Endothelial cell (in vitro differentiated cells): ENCODE measurements at regions not wholly inside any gene's neighbourhood (a gene's known extent, or its start where the extent isn't known, plus 50 kb on each side); places are given as distances from the start of the nearest gene placed in this dataset.

Source experiments
- DNase-seq: peaks from one replicate; pipeline ENCODE4 v3.0.0; 2021; ENCODE audit warnings: low spot score
- H3K27ac Mint-ChIP-seq: one replicate; pipeline ENCODE4 v1.8.0; 2021; ENCODE audit warnings: mixed read lengths, inconsistent platforms; ENCODE audit not compliant: unreplicated experiment
- H3K27me3 Mint-ChIP-seq: one replicate; pipeline ENCODE4 v1.8.0; 2021; ENCODE audit warnings: mild to moderate bottlenecking, moderate library complexity, mixed read lengths, inconsistent platforms; ENCODE audit not compliant: unreplicated experiment
- H3K36me3 Mint-ChIP-seq: one replicate; pipeline ENCODE4 v1.8.0; 2021; ENCODE audit warnings: mild to moderate bottlenecking, low read depth, mixed read lengths, inconsistent platforms; ENCODE audit not compliant: unreplicated experiment
- H3K4me1 Mint-ChIP-seq: one replicate; pipeline ENCODE4 v1.8.0; 2021; ENCODE audit warnings: mild to moderate bottlenecking, mixed read lengths, inconsistent platforms; ENCODE audit not compliant: unreplicated experiment
- H3K4me3 Mint-ChIP-seq: one replicate; pipeline ENCODE4 v1.8.0; 2021; ENCODE audit warnings: mild to moderate bottlenecking, mixed read lengths, inconsistent platforms; ENCODE audit not compliant: unreplicated experiment
- H3K9me3 Mint-ChIP-seq: one replicate; pipeline ENCODE4 v1.8.0; 2021; ENCODE audit warnings: mixed read lengths, inconsistent platforms; ENCODE audit not compliant: unreplicated experiment
- TF ChIP-seq, protein P1 (sequence below): fragments of 200-600 bp; sonication (generic); IDR thresholded peaks from one replicate; pipeline ENCODE4 v1.5.0; 2021; ENCODE audit warnings: antibody characterized with exemption; ENCODE audit not compliant: unreplicated experiment

- TF ChIP-seq, protein P1, sequence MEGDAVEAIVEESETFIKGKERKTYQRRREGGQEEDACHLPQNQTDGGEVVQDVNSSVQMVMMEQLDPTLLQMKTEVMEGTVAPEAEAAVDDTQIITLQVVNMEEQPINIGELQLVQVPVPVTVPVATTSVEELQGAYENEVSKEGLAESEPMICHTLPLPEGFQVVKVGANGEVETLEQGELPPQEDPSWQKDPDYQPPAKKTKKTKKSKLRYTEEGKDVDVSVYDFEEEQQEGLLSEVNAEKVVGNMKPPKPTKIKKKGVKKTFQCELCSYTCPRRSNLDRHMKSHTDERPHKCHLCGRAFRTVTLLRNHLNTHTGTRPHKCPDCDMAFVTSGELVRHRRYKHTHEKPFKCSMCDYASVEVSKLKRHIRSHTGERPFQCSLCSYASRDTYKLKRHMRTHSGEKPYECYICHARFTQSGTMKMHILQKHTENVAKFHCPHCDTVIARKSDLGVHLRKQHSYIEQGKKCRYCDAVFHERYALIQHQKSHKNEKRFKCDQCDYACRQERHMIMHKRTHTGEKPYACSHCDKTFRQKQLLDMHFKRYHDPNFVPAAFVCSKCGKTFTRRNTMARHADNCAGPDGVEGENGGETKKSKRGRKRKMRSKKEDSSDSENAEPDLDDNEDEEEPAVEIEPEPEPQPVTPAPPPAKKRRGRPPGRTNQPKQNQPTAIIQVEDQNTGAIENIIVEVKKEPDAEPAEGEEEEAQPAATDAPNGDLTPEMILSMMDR: no peak
- no peak for DNase-seq
- H3K27ac Mint-ChIP-seq: no peak overlapping the region
- no peak overlapping the region for H3K4me3 Mint-ChIP-seq
- H3K4me1 Mint-ChIP-seq: no peaks in the 10 kb centered on the region
- no peaks in the 10 kb centered on the region for H3K27me3 Mint-ChIP-seq
- H3K36me3 Mint-ChIP-seq: no peaks in the 10 kb centered on the region
- H3K9me3 Mint-ChIP-seq: no peaks in the 10 kb centered on the region
These were observed 610.3 kb upstream of the KLF4 start for GRCh38 chr9:108099854-108100253.

- Mint-ChIP-seq H3K9me3 (no peaks in the 10 kb centered on the region), H3K27me3 (no peaks in the 10 kb centered on the region), H3K4me1 (no peaks in the 10 kb centered on the region), H3K27ac (no peak overlapping the region), H3K4me3 (no peak overlapping the region), H3K36me3 (no peaks in the 10 kb centered on the region)
- TF ChIP-seq, protein P1: no peak
- no peak for DNase-seq
These were observed 605.9 kb upstream of the KLF4 start for GRCh38 chr9:108095496-108095895.

GRCh38 chr9:108094676-108094993, 605.1 kb upstream of the KLF4 start:
- DNase-seq: no peak
- Mint-ChIP-seq H3K9me3 (no peaks in the 10 kb centered on the region), H3K4me3 (no peak overlapping the region), H3K27ac (no peak overlapping the region), H3K27me3 (no peaks in the 10 kb centered on the region), H3K4me1 (no peaks in the 10 kb centered on the region), H3K36me3 (no peaks in the 10 kb centered on the region)
- TF ChIP-seq, protein P1: no peak

- Mint-ChIP-seq H3K36me3 (no peaks in the 10 kb centered on the region), H3K27ac (no peak overlapping the region), H3K27me3 (no peaks in the 10 kb centered on the region), H3K4me3 (no peak overlapping the region), H3K9me3 (no peaks in the 10 kb centered on the region), H3K4me1 (no peaks in the 10 kb centered on the region)
- TF ChIP-seq, protein P1: no peak
- DNase-seq: no peak
These were observed 604.5 kb upstream of the KLF4 start for GRCh38 chr9:108093773-108094675.

DNA sequence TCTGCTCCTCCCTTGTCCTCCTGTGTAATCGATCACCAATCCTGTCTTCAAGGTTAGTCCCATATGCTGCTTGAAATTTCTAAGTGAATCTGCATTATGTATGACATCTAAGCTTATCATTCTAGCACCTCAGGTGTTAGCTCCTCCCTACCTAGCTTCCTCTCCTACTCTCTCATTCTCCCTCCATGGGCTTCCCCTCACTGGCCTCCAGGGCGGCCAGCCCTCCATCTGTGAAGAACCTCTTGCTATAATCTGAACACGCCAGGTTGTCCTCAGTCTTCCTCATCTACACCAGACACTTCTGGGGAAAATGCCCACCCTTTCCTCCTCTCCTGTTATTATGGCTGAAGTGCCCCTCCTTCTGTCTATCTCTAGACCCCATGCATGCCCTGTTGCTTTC, 599.3 kb upstream of the KLF4 start:
- DNase-seq: no peak

More for the DNA sequence above, 599.3 kb upstream of the KLF4 start:
- Mint-ChIP-seq H3K4me1 (no peaks in the 10 kb centered on the region), H3K27ac (no peak overlapping the region), H3K4me3 (no peak overlapping the region), H3K9me3 (no peaks in the 10 kb centered on the region), H3K36me3 (no peaks in the 10 kb centered on the region), H3K27me3 (peaks cover 1% of the 10 kb centered on the region)
- TF ChIP-seq, protein P1: no peak
